ENCODE measurements at regions not wholly inside any gene's neighbourhood (a gene's known extent, or its start where the extent isn't known, plus 50 kb on each side); places are given as distances from the start of the nearest gene placed in this dataset.
A peak's percentile ranks its signal among the peaks of the same experiment; 100 is the strongest.
"Not testable (repeated sequence)": the region's sequence is repeated elsewhere in the genome, so short reads cannot be mapped to it uniquely, and the experiment has no call there.

DNA sequence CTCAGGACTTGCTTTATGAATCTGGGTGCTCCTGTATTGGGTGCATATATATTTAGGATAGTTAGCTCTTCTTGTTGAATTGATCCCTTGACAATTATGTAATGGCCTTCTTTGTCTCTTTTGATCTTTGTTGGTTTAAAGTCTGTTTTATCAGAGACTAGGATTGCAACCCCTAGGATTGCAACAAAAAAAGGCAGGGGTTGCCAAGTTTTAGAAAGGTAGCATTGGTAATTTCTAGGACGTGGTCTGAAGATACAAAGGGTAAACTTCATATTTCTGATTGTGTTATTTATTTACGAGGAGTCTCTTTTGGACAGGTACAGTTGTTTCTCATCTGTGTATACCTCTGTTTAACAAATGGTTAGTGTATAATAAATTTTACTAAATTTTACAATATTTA, 433.7 kb downstream of the BTG1 start:
- not testable (repeated sequence) for DNase-seq

DNA sequence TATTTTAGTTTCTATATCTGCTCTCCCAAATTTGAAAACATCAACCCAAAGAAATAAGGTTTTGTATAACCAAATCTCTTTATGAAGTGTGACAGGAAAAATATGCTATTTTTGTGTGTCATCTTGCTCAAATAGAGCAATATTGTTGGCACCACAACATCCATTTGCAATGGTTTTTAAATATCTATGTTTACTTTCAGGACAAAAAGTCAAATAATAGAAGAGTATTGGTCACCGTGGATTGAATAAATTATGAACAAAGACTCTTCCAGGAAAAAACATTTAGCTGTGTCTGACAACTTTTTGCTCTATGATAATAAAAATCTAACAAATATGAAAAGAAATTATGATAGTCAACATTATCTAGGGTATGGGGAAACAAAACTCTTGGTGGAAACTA, 439.2 kb downstream of the BTG1 start:
- no peak for DNase-seq

DNA sequence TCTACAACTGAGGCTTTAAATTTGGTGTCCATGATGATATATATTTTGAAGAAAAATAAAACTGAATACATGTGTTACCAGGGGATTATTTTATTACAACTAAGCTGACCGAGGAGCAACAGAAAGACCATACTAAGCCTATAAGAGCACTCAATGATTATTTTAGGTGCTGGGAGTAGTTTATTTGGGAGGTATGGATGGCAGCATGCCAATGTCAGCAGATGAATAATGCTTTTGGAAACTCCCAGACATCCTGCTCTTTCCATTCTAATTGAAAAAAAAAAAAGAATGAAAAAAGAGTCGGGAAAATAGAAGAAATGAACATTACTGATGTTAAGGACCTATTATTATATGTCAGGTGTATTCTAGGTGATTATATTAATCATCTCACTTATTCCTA, 441.2 kb downstream of the BTG1 start:
- DNase-seq: peak; percentile 9

DNA sequence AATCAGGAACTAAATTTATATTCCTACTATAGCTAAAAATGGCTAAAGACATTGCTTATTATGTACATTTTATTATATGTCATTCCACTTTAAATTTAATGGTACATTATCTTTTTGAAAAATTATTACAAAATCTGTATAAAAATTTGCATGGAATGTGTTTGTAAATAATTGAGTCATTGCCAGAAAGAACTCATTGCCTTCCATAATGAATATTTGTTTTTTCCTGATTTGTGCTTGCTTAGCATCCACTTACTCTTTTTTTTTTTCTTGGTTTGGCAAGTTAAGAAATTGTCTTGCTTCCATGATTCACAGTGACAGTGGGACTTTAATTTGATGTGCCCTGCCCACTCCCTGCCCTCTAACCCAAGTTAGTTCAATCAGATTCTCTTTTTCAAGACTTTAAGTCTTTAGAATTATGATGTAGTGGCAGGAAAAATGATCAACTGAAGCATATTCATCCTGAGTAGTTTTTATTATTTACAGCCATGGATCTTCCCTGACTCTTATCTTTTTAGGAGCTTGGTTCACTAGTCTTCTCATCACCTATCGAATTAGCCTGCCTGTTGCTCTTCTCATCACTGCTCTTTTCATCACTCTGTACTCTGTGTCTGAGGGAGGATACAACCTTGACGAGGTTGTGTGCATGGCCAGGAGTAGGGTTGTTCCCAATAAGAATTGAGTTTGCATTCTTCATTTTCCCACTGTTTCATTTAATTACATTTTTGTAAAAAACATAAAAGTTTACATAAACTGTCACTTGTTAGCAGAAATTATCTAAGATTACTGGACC, 442.0 kb downstream of the BTG1 start:
- no peak for DNase-seq

DNA sequence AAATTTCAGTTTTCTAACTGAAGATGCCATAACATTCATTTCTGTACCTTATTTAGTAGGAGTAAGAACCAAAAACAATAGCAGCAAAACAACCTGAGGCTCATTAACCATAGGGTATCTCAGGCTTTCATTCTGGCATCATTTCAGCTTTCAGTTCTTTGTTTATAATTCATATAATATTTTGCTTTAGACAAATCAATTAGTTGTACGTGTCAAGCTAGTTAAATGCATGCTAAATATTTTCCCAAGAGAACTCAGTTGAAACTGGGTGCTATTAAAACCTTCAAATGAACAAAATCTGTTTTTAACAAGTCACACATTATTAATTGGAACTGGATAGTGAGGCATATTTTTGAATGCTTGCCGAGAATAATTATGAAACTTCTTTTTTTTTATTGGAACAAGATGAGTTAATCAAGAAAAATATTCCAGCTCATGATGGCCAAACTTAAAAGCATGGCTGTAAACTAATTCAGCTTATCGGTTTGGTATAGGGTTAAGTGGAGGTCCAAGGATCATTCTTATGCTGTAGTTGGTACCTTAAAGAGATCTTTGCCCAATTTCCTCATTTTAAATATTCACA, 442.7 kb downstream of the BTG1 start:
- DNase-seq: no peak

DNA sequence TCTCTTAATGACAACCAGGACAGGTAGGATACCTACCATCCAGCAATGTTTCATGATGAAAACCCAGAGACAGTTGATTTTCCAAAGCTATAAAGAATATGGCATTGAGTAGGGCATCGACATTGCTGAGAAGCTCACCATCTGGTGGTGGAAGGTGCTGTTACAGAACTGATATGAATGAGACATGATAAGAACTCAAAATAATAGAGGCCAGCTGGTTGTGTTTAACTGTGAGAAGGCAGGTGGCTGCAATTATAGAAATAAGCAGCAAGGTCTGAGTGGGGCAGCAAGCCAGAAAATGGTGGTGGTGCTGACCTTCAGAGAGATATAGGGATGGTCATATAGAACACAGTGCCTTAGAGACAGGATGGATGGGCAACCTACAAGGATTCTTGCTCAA, 449.7 kb downstream of the BTG1 start:
- DNase-seq: peak; percentile 12

DNA sequence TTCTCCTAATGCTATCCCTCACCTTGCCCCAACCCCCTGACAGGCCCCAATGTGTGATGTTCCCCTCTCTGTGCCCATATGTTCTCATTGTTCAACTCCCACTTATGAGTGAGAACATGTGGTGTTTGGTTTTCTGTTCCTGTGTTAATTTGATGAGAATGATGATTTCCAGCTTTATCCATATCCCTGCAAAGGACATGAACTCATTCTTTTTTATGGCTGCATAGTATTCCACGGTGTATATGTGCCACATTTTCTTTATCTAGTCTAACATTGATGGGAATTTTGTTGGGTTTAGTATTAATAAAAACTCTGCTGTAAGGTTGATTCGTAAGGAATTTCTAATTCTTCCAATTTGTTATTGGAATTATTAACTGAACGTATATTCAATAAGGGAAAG, 450.2 kb downstream of the BTG1 start:
- DNase-seq: not testable (repeated sequence)

DNA sequence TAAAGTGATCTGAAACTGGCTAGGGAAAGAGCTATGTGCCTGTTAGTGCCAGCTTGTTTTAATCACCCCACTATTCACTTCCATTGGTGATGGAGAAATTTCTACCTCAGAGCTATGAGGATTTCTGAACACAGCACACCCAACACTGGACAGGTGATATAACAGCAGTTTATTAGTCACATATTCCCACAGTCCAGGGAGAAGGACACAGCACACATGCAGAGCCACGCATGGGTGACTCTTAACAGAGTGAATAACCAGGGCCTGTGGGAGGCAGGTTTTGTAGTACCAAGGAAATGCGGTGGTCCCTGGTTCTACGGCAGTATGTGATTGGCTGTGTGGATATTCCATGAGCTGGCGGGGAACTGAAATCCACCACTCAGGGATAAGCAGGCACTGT, 455.1 kb downstream of the BTG1 start:
- DNase-seq: no peak

DNA sequence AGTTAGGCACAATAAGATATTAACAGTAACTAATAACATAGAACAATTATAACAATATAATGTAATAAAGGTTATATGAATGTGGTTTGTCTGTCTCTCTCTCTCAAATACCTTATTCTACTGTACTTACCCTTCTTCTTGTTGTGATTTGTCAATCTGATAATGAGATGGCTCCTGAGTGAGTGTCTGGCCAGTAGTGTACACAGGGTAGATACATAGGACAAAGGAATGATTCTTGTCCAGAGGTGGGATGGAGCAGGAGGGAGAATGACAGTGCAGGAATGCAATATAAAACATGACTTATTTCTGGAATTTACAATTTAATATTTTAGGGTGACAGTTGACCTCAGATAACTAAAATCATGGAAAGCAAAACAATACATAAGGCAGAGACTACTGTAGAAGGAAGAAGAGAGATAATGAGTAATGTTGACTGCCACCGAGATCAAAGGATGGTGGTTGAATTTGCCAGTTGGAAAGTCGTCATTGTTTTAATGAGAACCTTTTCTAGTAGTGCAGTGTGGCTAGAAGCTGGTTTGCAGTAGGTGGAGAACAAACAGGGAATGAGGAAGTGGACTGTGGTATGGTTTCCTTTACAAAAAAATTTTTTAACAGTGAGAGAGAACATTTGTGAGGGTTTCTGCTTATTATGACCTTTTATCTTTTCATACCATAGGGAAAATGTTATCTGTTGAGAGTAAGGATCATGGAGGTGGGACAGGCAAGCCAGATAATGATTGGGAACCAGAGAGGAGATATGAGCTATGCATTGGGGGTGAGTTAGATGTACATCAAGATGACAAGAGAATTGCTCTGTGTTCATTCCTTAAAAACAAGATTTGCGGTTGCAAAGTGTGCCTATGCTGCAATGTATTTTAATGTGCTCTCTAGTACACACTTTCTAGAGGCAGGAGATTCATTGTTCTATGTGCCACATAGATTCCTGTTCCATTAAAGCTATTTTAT, 458.3 kb downstream of the BTG1 start:
- no peak for DNase-seq

DNA sequence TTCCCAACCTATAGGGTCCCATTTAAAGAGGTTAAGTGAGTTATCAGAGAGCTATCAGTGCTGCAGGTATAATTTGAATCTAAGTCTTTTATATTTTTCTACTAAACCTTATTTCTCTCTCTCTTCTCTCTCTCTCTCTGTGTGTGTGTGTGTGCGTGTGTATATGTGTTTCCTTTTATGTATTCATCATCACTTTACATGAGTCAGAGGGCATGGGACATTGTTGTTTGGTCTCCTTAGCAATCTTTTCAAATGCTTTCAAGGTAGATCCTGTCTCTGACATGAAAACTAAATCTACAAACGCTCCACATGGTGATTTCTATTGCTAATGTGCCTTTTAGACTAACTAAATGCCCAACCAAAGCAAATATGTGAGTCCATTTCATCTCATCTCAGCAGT, 459.7 kb downstream of the BTG1 start:
- DNase-seq: no peak

DNA sequence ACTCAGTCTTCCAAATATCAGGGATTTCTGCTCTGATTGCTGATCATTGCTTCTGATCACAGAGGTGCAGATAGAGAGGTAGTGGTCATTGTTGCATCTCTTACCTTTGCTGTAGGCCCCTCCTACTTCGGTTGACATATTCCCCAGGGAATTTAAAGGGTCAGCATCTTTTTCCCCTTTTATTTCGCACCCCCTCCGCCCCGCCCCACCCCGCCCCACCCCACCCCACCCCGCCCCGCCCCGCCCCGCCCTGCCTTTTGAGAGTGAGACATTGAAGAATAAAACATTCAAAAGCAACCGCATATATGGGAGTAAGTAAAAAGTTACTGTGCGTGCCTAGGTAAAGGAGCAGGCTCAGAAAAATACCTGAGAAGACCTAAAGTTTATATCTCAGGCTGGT, 463.9 kb downstream of the BTG1 start:
- DNase-seq: no peak

DNA sequence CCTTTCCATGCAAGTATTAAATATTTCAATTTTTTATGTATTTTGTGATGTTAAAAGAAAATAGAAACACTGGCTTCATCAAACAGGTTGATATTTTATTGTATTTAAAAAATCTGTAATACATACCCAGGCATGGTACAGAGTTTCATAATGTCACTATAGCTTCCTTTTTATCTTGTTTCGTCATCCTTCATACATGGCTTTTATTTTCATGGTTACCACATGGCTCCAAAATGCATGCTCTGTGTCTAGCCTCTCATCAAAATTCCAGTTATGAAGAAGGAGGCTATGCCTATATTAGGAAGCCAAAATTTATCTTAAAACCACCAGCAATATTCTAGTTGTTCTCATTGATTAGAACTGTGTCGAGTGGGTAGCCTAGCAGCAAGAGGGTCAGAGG, 464.8 kb downstream of the BTG1 start:
- no peak for DNase-seq

DNA sequence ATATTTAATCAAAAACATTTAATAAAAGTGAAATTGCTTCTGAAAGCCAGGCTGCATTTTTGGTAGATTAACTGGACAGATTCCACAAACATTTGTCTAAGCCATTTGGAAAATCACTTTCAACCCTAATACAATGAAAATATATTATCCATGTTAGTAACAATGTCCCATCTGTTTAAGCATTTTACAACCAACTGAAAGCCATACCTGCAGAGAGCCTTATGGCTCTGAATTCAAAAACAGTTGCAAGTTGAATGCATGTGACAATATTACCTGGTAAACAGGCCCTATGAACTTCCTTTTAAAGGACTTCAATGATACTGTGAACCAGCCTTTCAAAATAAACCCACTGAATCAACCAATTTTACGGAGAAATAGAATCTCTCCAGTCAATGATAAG, 468.1 kb downstream of the BTG1 start:
- no peak for DNase-seq

DNA sequence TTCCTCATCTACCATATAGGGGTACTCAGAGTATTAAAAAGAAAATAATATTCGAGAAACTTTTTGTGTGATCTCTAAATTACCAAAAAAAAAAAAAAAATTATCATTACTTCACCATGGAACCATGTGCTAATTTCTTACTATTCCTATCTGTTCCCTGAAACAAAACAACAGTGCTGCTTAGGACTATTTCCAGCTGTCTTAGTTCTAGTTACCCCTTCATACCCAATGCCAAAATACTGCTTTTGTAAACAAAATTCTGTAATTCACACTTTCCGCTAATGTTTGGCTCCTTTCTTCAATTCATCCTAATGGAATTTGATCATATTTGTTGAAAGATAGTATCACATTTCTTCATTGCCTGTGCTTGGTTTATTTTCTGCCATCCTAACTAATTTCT, 470.2 kb downstream of the BTG1 start:
- no peak for DNase-seq

DNA sequence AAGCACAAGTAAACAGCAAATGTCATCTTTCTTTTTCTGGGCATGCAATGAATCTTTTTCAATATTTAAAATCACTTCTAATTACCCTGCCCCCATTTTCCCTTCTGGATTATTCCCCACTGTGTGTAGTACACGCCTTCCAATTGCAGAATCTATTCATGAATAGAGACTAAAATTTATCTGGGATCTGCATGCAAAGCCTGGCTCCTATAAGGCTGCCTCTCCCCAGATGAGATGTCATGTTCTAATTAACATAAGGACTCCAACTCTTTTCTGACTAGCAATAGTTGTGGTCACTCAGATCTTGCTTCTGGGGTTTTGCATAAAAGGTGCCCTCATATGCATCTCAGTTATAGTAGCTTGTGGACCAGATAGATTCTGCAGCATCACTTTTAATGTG, 473.5 kb downstream of the BTG1 start:
- no peak for DNase-seq

DNA sequence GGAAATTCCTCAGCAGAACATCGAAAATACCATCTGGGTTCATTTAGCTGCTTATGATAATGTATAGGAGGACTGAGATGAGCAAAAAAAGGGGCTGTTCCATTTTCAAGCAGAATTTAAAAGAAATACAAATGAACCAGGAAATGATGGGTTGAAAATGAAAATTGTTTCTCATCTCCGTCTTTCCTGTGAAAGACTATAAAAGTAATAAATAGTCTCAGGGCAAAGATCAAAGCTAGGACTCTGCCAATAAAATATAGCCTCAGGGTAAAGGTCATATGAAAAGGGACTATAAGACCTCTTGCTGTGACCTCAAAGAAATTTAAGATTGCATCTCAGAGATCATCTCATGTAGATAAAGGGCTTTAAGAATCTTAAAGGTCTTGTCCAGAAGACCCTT, 478.0 kb downstream of the BTG1 start:
- DNase-seq: no peak

DNA sequence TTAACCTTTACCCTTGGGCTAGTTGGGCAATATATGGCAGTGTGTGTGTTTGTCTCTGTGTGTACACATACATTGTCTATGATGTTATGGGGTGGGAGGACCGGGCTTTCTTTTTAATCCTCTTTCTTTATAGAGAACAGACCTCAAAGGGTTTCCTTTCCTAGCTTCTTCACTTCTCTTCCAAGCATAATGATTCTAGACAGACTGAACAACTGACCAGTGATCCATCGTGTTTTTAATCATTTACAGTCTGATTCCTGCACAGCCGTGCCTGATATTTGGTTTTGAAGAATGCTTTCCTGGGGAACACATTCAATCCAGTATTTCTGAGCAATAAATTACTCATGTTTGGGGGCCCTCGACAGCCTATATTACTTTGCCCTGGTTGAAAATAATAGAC, 481.1 kb upstream of the DCN start:
- no peak for DNase-seq

DNA sequence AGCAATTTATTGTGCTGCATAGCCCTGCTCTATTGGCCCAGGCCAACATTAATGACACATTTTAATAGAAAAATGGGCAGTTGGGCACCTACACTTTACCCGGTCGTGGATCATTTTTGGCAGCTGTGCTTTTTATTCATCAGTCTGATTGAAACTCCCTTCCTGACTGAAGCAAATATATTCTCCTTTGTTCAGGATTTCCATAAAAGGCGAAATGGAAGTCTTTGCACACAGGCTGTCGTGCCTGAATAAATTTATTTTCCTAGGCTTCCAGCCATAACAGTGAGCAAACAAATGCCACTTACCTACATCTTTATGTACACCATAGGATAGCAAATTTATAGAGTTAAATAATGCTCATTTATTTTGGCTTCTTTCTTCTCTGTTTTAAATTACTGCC, 480.7 kb upstream of the DCN start:
- peak; percentile 62 for DNase-seq

DNA sequence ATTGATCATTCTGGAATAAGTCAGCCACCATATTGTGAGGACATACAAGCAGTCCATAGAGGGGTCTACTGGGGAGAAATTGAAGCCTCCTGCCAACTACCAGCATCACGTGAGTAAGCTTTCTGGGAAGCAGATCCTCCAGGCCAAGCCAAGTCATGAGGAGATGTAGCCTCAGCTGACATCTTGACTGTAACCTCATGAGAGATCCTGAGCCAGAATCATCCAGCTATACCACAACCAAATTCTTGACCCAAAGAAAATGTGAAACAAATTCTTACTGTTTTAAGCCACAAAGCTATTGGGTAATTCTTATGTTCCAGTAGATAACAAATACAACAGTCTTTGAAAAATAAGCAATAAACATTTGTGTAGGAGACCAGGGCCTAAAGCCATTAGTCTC, 479.4 kb upstream of the DCN start:
- DNase-seq: no peak

DNA sequence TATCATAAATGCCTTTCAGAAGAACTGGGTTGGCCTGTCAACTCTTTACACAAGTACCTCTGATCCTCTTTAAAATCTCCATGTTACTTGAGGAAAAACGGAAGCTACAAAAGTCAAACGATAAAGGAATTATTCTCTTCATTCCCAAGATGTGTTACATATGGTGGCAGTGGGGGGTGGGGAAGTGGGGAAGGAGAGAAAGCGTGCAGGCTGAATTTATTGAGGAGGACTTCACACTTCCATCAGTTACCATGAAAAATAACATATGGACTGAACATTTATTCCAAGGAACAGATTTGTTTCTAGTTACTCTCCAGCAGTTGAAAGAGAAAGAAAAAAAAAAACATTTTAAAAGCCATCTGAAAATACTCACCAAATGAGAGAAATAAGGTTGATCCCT, 474.4 kb upstream of the DCN start:
- DNase-seq: no peak

DNA sequence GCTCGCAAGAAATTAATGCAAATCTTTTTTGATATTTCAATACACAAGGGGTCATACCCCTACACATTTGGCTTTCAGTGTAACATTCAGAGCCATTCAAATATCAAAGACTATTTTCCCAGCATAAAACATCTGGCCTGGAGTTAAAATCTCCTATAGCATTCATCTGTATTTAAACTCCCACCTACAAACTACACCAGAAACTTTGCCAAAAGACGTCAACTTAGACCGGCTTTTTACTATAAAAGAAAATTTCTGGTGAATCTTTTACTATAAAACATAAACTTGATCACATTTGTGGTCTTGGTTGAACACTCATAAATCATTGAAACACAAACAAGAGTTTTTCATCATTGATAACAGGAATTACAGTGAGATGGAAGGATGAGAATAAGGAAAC, 473.3 kb upstream of the DCN start:
- DNase-seq: no peak

DNA sequence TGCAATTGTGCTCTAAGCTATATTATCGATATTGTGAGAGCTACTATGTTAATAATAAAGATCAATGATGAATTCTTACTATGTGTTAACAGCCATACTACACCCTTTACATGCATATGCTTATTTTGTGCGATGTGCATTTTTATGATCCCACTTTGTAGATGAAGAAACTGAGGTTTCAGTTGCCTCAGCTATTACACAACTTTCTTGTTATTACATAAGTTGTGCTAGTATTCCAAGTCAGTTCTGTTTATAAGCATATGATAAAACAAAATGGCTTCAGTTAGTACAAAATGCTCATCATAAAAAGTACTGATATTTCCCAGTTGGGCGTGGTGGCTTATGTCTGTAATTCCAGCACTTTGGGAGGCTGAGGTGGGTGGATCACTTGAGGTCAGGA, 471.5 kb upstream of the DCN start:
- DNase-seq: no peak

DNA sequence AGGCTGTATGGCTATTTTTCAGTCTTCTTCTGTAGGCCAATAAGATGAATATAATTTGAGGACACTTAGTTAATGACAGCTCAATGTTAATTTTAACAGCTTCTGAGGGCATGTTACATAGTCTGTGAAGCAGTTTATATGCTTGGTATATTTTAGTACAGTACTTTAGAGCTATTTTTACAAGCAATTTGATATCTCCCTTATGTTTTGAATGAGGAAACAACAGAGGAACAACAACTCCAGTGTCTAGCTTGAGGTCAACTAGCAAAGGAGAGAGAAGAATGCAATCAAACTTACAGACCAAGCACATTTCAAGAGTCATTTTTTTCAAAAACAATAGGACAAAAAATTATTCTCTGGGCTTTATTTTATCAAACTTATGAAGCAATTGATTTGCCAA, 469.1 kb upstream of the DCN start:
- DNase-seq: no peak

DNA sequence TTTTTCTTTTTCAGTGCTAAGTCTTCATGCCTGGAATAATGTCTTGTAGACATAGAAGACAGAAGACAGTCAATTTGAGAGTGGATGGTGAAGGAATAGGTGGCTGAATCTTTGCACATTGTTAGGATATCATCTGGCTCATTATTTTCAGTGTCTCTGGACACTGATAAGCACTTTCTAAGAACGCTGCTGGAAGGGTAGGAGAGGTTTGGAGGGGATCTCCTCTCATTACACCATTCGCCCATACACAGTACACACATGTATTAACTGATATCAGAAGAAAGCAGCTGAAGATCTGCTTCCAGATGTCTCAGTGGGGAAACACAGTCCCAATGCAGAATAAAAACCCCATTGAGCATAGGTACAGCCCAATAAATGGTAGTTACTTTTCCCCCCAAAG, 461.1 kb upstream of the DCN start:
- no peak for DNase-seq

All from SHP77 treated with DMSO at 0.1 percent for 48 hours (cell line).